ENCODE measurements at regions not wholly inside any gene's neighbourhood (a gene's known extent, or its start where the extent isn't known, plus 50 kb on each side); places are given as distances from the start of the nearest gene placed in this dataset.

DNA sequence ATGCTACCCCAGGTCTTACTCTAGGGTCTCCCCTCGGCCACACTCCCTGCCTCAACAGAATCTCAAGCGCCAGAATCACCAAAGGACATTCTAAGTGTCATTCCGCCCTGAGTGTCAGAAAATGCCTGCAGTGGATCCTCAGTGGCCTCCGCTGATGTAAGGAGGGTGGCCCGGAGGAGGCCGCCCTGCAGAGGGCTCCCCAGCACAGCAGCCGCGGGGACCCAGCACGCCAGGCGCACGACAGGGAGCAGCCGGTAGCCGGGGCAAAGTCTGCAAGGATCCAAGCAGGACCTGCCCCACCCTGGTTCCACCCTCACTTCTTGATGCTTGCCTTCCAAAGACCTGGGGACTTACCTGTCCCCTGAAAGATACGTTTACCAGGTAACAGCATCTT lies 54.2 kb upstream of the ID2 start:
- no peak for TF ChIP-seq POLR2A (IDR thresholded peaks at IDR 0.05; ENCODE audit: extremely low read depth, insufficient read length)
- TF ChIP-seq, protein P1, sequence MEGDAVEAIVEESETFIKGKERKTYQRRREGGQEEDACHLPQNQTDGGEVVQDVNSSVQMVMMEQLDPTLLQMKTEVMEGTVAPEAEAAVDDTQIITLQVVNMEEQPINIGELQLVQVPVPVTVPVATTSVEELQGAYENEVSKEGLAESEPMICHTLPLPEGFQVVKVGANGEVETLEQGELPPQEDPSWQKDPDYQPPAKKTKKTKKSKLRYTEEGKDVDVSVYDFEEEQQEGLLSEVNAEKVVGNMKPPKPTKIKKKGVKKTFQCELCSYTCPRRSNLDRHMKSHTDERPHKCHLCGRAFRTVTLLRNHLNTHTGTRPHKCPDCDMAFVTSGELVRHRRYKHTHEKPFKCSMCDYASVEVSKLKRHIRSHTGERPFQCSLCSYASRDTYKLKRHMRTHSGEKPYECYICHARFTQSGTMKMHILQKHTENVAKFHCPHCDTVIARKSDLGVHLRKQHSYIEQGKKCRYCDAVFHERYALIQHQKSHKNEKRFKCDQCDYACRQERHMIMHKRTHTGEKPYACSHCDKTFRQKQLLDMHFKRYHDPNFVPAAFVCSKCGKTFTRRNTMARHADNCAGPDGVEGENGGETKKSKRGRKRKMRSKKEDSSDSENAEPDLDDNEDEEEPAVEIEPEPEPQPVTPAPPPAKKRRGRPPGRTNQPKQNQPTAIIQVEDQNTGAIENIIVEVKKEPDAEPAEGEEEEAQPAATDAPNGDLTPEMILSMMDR (IDR thresholded peaks at IDR 0.05; ENCODE audit: low read depth, low read length) = peak; percentile 11

Data from NB4 (cell line).